ENCODE measurements at regions not wholly inside any gene's neighbourhood (a gene's known extent, or its start where the extent isn't known, plus 50 kb on each side); places are given as distances from the start of the nearest gene placed in this dataset.

GRCh38 chr1:22238356-22239224 is 95.7 kb upstream of the WNT4 start:
- TF ChIP-seq CTCF (IDR thresholded peaks at IDR 0.05; ENCODE audit: low read length) (no peak), EZH2 (IDR thresholded peaks at IDR 0.05; ENCODE audit: borderline replicate concordance, low read length) (no peak)

All from OCI-LY1 (cell line).